Muscle layer of duodenum (tissue), 2 donors: ENCODE measurements at regions not wholly inside any gene's neighbourhood (a gene's known extent, or its start where the extent isn't known, plus 50 kb on each side); places are given as distances from the start of the nearest gene placed in this dataset.

Experiments
- H3K27ac ChIP-seq: one replicate; pipeline ENCODE4 v1.7.0; 2013; ENCODE audit warnings: mild to moderate bottlenecking, low read length
- H3K27me3 ChIP-seq: one replicate; pipeline ENCODE4 v1.7.0; 2013; ENCODE audit warnings: low read depth, mild to moderate bottlenecking, control low read depth, low read length
- H3K36me3 ChIP-seq, 2 donors: one replicate each; pipeline ENCODE4 v1.7.0; 2013; ENCODE audit warnings: low read length in 2 of 2, control low read depth in 1 of 2, mild to moderate bottlenecking in 1 of 2; ENCODE audit not compliant: insufficient read depth in 2 of 2, control insufficient read depth in 1 of 2
- H3K4me1 ChIP-seq, 2 donors: one replicate each; pipeline ENCODE4 v1.7.0; 2013; ENCODE audit warnings: low read length in 2 of 2, mild to moderate bottlenecking in 2 of 2, control low read depth in 1 of 2, moderate library complexity in 1 of 2; ENCODE audit not compliant: insufficient read depth in 2 of 2, control insufficient read depth in 1 of 2
- H3K4me3 ChIP-seq, 2 donors: one replicate each; pipeline ENCODE4 v1.7.0; 2013; ENCODE audit warnings: low read length in 2 of 2, low read depth in 1 of 2, mild to moderate bottlenecking in 1 of 2
- H3K9me3 ChIP-seq, 2 donors: one replicate each; pipeline ENCODE4 v1.7.0; 2013; ENCODE audit warnings: low read length in 2 of 2, control low read depth in 1 of 2, mild to moderate bottlenecking in 1 of 2; ENCODE audit not compliant: control insufficient read depth in 1 of 2
- donor health status: healthy.

GRCh38 chr1:43074244-43074643, 97.8 kb downstream of the EBNA1BP2 start:
- Histone ChIP-seq H3K36me3 (no peaks in the 10 kb centered on the region), H3K4me1 (peaks cover 0 to 7% of the 10 kb centered on the region in 2 donors), H3K27me3 (no peaks in the 10 kb centered on the region), H3K9me3 (no peaks in the 10 kb centered on the region), H3K27ac (no peak overlapping the region), H3K4me3 (no peak overlapping the region)

DNA sequence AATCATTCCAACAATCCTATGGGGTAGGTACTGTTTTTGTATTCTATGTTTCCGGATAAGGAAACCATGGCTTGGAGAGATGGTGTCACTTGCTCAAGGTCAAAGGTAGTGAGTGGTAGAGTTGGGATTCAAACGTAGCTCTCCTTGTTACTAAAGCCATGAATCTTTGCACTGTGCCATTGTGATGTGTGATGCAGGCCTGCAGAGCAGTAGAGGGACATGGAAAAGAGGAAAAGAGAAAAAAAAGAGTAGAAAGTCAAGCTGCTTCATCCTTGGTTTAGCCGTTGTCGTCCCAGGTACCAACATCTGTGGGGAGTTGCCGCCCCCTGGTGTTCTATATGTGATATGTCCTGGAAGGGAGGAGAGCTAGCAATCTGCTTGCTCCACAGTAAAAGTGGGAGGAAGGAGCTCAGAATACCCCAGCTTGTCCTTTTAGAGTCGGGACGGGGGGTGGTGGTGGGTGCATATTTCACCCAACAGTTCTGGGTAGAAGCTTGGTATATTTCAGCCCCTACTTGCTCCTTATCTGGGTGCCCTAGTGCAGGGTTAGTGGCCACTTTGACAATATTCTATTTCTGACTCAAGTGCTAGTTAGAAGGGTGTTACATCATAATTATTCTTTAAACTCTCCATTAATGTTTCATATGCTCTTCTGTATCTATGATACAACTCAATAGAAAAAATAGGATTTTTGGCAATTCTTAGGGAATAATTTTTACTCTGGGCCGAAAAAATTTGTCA, 98.4 kb downstream of the EBNA1BP2 start:
- H3K4me1 ChIP-seq, result peaks cover 0 to 7% of the 10 kb centered on the region in 2 donors
- no peak overlapping the region for H3K4me3 ChIP-seq
- no peaks in the 10 kb centered on the region for H3K27me3 ChIP-seq
- no peak overlapping the region for H3K27ac ChIP-seq
- no peaks in the 10 kb centered on the region for H3K36me3 ChIP-seq
- no peaks in the 10 kb centered on the region for H3K9me3 ChIP-seq

GRCh38 chr1:43072314-43072713, 99.8 kb downstream of the EBNA1BP2 start:
- Histone ChIP-seq H3K4me3 (no peak overlapping the region), H3K27ac (no peak overlapping the region), H3K36me3 (no peaks in the 10 kb centered on the region)

DNA sequence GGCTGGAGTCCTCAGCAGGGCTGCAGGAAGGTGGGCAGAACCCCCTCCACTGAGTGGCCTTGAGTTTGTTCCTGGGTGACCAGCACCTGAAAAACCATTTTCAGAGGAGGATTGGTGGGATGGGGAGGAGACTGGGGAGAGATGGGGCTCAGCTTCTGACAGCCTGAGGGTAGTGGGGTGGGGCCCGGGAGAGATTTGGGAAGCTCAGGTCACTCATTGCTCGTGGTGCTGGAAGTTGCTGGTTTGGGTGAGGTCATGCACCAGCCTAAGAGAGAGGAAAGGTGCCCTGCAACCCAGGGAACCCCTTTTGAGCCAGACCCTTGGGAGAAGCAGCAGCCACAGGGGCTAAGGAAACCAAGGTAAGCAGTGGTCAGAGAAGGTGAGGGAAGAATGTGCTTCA, 100.8 kb downstream of the EBNA1BP2 start:
- Histone ChIP-seq H3K4me1 (peaks cover 0 to 7% of the 10 kb centered on the region in 2 donors), H3K27ac (no peak overlapping the region)

More at GRCh38 chr1:43072314-43072713, 99.8 kb downstream of the EBNA1BP2 start:
- no peaks in the 10 kb centered on the region for H3K9me3 ChIP-seq
- H3K27me3 ChIP-seq, result no peaks in the 10 kb centered on the region
- H3K4me1 ChIP-seq, result peaks cover 0 to 7% of the 10 kb centered on the region in 2 donors

DNA sequence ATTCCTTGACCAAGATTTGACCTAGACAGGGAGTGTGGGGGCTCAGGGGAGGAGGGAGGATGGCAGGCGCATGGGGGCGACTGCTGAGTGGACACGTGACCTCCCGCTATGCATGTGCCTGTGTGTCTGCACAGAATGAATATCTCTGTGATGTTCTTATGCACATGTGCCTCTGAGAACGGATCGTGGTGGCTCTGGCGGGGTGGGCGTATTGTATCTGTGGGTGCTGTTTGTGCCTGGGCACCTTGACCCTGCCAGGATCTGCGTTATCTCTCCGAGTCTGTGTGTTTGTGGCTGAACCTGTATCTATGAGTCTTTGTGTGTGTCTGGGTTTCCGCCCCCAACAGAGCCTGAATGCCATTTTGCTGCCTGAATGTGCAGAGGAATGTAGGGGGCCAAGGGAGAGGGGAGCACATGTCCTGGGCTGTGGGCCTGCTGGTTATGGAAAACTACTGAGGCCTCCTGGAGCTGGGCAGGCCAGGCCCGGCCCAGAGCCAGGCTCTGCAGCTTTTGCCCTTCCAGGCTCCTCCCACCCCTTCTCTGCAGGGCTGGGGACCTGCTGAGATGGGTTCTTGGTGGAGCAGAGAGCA, 102.5 kb downstream of the EBNA1BP2 start:
- H3K27me3 ChIP-seq, result no peaks in the 10 kb centered on the region
- no peak overlapping the region for H3K4me3 ChIP-seq
- no peaks in the 10 kb centered on the region for H3K9me3 ChIP-seq
- no peaks in the 10 kb centered on the region for H3K36me3 ChIP-seq
- H3K27ac ChIP-seq, result no peak overlapping the region
- peaks cover 0 to 7% of the 10 kb centered on the region in 2 donors for H3K4me1 ChIP-seq

More for the DNA sequence above, 100.8 kb downstream of the EBNA1BP2 start:
- Histone ChIP-seq H3K4me3 (no peak overlapping the region), H3K27me3 (no peaks in the 10 kb centered on the region), H3K36me3 (no peaks in the 10 kb centered on the region), H3K9me3 (no peaks in the 10 kb centered on the region)

- Histone ChIP-seq H3K36me3 (no peaks in the 10 kb centered on the region), H3K9me3 (no peaks in the 10 kb centered on the region), H3K4me1 (peaks cover 0 to 7% of the 10 kb centered on the region in 2 donors), H3K4me3 (no peak overlapping the region), H3K27ac (no peak overlapping the region), H3K27me3 (no peaks in the 10 kb centered on the region)
Measured at GRCh38 chr1:43068911-43069310, 103.2 kb downstream of the EBNA1BP2 start.

GRCh38 chr1:43067977-43068751, 103.9 kb downstream of the EBNA1BP2 start:
- Histone ChIP-seq H3K27me3 (no peaks in the 10 kb centered on the region), H3K4me1 (peaks cover 0 to 7% of the 10 kb centered on the region in 2 donors), H3K9me3 (no peaks in the 10 kb centered on the region), H3K4me3 (peak overlapping the region; percentile 13 to 58), H3K27ac (no peak overlapping the region), H3K36me3 (no peaks in the 10 kb centered on the region)

DNA sequence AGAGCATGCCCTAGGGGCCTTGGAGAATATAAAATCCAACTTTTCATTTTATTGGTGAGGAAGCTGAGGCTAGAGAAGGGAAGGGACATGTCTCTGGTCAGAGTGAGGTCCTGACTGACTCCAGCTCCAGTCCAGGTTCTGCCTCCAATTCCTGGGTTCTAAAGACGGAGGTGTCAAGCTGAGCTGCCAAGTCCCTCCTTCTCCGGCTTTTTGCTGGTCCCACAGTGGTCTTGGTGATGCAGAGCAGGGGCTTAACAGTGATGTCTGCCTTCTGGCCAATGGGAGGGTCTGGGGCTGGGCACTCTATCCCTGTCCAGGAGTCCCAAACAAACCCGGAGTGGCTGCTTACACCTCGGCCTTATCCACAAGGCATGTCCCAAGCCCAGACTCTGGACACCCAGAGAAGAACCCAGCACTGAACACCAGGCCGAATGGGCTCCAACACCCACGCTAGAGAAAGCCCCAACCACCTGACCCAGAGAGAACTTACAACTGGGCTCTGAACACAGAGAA, 104.8 kb downstream of the EBNA1BP2 start:
- no peaks in the 10 kb centered on the region for H3K36me3 ChIP-seq
- peaks cover 0 to 7% of the 10 kb centered on the region in 2 donors for H3K4me1 ChIP-seq
- no peaks in the 10 kb centered on the region for H3K27me3 ChIP-seq
- no peak overlapping the region for H3K4me3 ChIP-seq
- H3K9me3 ChIP-seq, result no peaks in the 10 kb centered on the region
- no peak overlapping the region for H3K27ac ChIP-seq

DNA sequence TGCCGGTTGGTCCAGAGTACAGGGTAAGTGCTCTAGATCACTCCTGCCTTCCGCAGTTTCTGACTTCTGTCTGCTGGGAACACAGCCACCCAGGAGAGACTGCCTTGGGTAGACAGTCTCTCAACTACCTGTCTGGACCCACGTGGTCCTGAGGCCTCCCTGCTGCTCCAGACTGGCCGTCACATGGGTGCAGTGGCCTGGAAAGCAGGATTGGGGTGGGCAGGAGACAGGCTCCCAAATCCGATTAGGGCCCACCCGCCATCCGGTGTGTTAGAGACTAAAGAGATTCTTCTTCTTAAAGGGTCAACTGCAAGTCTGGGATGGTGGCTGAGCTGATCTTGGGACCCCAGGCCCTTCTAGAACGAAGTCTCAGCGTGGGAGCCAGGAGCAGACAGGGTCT, 105.5 kb downstream of the EBNA1BP2 start:
- peaks cover 0 to 7% of the 10 kb centered on the region in 2 donors for H3K4me1 ChIP-seq
- no peaks in the 10 kb centered on the region for H3K27me3 ChIP-seq
- no peaks in the 10 kb centered on the region for H3K36me3 ChIP-seq
- H3K27ac ChIP-seq, result no peak overlapping the region
- H3K9me3 ChIP-seq, result no peaks in the 10 kb centered on the region
- no peak overlapping the region for H3K4me3 ChIP-seq

DNA sequence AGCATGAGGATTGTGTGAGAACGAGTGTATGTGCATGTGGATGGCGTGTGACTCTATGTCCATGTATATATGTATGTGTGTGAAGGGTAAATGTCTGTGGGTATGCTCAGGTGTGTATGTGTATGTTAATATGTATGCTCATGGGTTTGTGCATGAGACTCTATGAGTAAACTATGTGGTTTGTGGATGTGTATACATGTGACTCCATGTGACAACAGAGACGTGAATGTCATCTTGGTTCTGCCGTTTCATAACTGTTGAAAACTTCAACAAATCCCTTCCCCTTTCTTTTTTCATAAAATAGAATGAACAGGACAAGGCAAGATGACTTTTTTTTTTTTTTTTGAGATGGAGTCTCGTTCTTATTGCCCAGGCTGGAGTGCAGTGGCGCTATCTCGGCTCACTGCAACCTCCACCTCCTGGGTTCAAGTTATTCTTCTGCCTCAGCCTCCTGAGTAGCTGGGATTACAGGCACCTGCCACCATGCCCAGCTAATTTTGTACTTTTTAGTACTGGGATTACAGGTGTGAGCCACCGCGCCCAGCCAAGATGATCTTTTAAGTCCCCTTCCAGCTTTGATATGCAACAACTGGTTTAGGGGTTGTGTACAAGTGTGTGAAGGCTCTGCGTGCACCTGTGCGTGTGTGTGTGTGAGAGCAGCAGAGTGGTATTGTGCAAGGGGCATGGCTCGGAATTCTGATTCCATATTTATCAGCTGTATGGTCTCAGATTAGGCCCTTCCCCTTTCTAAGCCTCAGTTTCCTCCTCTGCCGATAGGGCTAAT, 106.3 kb downstream of the EBNA1BP2 start:
- Histone ChIP-seq H3K4me3 (no peak overlapping the region), H3K9me3 (no peaks in the 10 kb centered on the region), H3K4me1 (peaks cover 0 to 7% of the 10 kb centered on the region in 2 donors), H3K27ac (no peak overlapping the region), H3K36me3 (no peaks in the 10 kb centered on the region), H3K27me3 (no peaks in the 10 kb centered on the region)
